ENCODE measurements at regions not wholly inside any gene's neighbourhood (a gene's known extent, or its start where the extent isn't known, plus 50 kb on each side); places are given as distances from the start of the nearest gene placed in this dataset.

DNA sequence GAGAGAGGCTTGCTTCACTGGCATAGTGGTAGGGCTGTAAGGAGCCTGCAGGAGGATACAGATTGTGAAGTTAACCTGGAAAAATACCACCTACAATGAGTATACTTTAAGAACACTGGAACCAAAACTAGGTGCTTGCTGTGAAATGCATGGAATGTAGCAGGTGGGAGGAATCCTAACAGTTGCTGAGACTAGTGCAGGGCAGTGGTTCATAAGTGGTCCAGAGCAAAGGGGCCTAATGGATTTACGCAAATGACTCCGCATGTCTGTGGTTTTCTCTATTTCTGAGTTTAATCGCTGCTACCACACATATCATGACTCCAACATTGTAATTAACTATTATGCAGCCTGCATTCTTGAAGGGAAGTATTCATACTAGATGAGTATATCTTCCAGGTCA is 218.4 kb downstream of the CHRM2 start:
- H3K9ac ChIP-seq (ENCODE audit: low read length): no peak overlapping the region
- no peaks in the 10 kb centered on the region for H3F3A ChIP-seq (ENCODE audit: insufficient read depth, low read length, poor library complexity, severe bottlenecking)
- no peaks in the 10 kb centered on the region for H3K36me3 ChIP-seq (ENCODE audit: insufficient read depth, low read length)
- H2AFZ ChIP-seq (ENCODE audit: low read depth, low read length): no peak overlapping the region
- no peaks in the 10 kb centered on the region for H3K27me3 ChIP-seq (ENCODE audit: insufficient read depth, low read depth, low read length)
- no peak for TF ChIP-seq MXI1 (conservative IDR thresholded peaks at IDR 0.05; ENCODE audit: poor library complexity, severe bottlenecking)
- no peak for TF ChIP-seq REST (IDR thresholded peaks at IDR 0.05; ENCODE audit: borderline replicate concordance)
- TF ChIP-seq EZH2 (IDR thresholded peaks at IDR 0.05; ENCODE audit: borderline replicate concordance, insufficient read depth, low read length, poor library complexity, severe bottlenecking): no peak
- TF ChIP-seq RAD21 (conservative IDR thresholded peaks at IDR 0.05): no peak
- TF ChIP-seq, protein P1, sequence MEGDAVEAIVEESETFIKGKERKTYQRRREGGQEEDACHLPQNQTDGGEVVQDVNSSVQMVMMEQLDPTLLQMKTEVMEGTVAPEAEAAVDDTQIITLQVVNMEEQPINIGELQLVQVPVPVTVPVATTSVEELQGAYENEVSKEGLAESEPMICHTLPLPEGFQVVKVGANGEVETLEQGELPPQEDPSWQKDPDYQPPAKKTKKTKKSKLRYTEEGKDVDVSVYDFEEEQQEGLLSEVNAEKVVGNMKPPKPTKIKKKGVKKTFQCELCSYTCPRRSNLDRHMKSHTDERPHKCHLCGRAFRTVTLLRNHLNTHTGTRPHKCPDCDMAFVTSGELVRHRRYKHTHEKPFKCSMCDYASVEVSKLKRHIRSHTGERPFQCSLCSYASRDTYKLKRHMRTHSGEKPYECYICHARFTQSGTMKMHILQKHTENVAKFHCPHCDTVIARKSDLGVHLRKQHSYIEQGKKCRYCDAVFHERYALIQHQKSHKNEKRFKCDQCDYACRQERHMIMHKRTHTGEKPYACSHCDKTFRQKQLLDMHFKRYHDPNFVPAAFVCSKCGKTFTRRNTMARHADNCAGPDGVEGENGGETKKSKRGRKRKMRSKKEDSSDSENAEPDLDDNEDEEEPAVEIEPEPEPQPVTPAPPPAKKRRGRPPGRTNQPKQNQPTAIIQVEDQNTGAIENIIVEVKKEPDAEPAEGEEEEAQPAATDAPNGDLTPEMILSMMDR (IDR thresholded peaks at IDR 0.05; ENCODE audit: poor library complexity, severe bottlenecking): no peak
- TF ChIP-seq TAF1 (IDR thresholded peaks at IDR 0.05; ENCODE audit: low read depth): no peak
- no peak for TF ChIP-seq SMC3 (conservative IDR thresholded peaks at IDR 0.05; ENCODE audit: poor library complexity)
- TF ChIP-seq EP300 (conservative IDR thresholded peaks at IDR 0.05; ENCODE audit: poor library complexity, severe bottlenecking): no peak
- TF ChIP-seq POLR2AphosphoS5 (IDR thresholded peaks at IDR 0.05): no peak
- H4K20me1 ChIP-seq (ENCODE audit: insufficient read depth): no peaks in the 10 kb centered on the region
- no peaks in the 10 kb centered on the region for H3K9me3 ChIP-seq (ENCODE audit: low read length)
- no peaks in the 10 kb centered on the region for H3K9me2 ChIP-seq (ENCODE audit: insufficient read depth, low read length)
- H3K4me3 ChIP-seq (ENCODE audit: low read length): no peak overlapping the region
- no peak overlapping the region for H3K4me2 ChIP-seq (ENCODE audit: low read length)
- no peaks in the 10 kb centered on the region for H3K79me2 ChIP-seq (replicated peaks; ENCODE audit: insufficient read depth, low read length)
- no peak overlapping the region for H3K27ac ChIP-seq (ENCODE audit: low read length)

- H3K27ac ChIP-seq (ENCODE audit: low read length): no peak overlapping the region
- H3K36me3 ChIP-seq (ENCODE audit: insufficient read depth, low read length): no peaks in the 10 kb centered on the region
- H3K4me3 ChIP-seq (ENCODE audit: low read length): no peak overlapping the region
- no peak overlapping the region for H3K4me2 ChIP-seq (ENCODE audit: low read length)
- no peak overlapping the region for H3K9ac ChIP-seq (ENCODE audit: low read length)
- no peaks in the 10 kb centered on the region for H3K9me2 ChIP-seq (ENCODE audit: insufficient read depth, low read length)
- no peaks in the 10 kb centered on the region for H3F3A ChIP-seq (ENCODE audit: insufficient read depth, low read length, poor library complexity, severe bottlenecking)
- no peak overlapping the region for H2AFZ ChIP-seq (ENCODE audit: low read depth, low read length)
- TF ChIP-seq TAF1 (IDR thresholded peaks at IDR 0.05; ENCODE audit: low read depth) (no peak), REST (IDR thresholded peaks at IDR 0.05; ENCODE audit: borderline replicate concordance) (no peak), EZH2 (IDR thresholded peaks at IDR 0.05; ENCODE audit: borderline replicate concordance, insufficient read depth, low read length, poor library complexity, severe bottlenecking) (no peak), POLR2AphosphoS5 (IDR thresholded peaks at IDR 0.05) (no peak), EP300 (conservative IDR thresholded peaks at IDR 0.05; ENCODE audit: poor library complexity, severe bottlenecking) (no peak), SMC3 (conservative IDR thresholded peaks at IDR 0.05; ENCODE audit: poor library complexity) (no peak), RAD21 (conservative IDR thresholded peaks at IDR 0.05) (no peak), MXI1 (conservative IDR thresholded peaks at IDR 0.05; ENCODE audit: poor library complexity, severe bottlenecking) (no peak)
- TF ChIP-seq, protein P1 (IDR thresholded peaks at IDR 0.05; ENCODE audit: poor library complexity, severe bottlenecking): no peak
- H3K9me3 ChIP-seq (ENCODE audit: low read length): no peaks in the 10 kb centered on the region
- no peaks in the 10 kb centered on the region for H3K27me3 ChIP-seq (ENCODE audit: insufficient read depth, low read depth, low read length)
- H3K79me2 ChIP-seq (replicated peaks; ENCODE audit: insufficient read depth, low read length): no peaks in the 10 kb centered on the region
- H4K20me1 ChIP-seq (ENCODE audit: insufficient read depth): no peaks in the 10 kb centered on the region
These were observed 216.3 kb downstream of the CHRM2 start for GRCh38 chr7:137084607-137085380.
